PFSK-1 (cell line): ENCODE measurements at regions not wholly inside any gene's neighbourhood (a gene's known extent, or its start where the extent isn't known, plus 50 kb on each side); places are given as distances from the start of the nearest gene placed in this dataset.

Experiments
- FOXP2 ChIP-seq: optimal IDR thresholded peaks from 2 replicates; pipeline ENCODE3; 2011; ENCODE audit warnings: borderline replicate concordance, control low read depth, inconsistent platforms; ENCODE audit not compliant: insufficient read depth; ENCODE audit errors: extremely low read length, extremely low read depth
- POLR2AphosphoS5 ChIP-seq: IDR thresholded peaks from 2 replicates; pipeline ENCODE4 v1.6.1; 2012; ENCODE audit warnings: low read depth, mild to moderate bottlenecking, control low read depth, low read length, moderate library complexity
- REST ChIP-seq, 2 experiments: IDR thresholded peaks; 2 replicates each; pipeline versions ENCODE4 v1.6.1 to v1.8.0; 2011 to 2012; ENCODE audit warnings: low read depth in 2 of 2, low read length in 2 of 2, control low read depth in 1 of 2, inconsistent platforms in 1 of 2, mild to moderate bottlenecking in 1 of 2, moderate library complexity in 1 of 2; ENCODE audit not compliant: insufficient read depth in 1 of 2
- SIN3A ChIP-seq: IDR thresholded peaks from 2 replicates; pipeline ENCODE4 v1.6.1; 2012; ENCODE audit warnings: mild to moderate bottlenecking, low read length, moderate library complexity, borderline replicate concordance; ENCODE audit not compliant: insufficient read depth
- TAF1 ChIP-seq: IDR thresholded peaks from 2 replicates; pipeline ENCODE4 v1.6.1; 2012; ENCODE audit warnings: low read length, control low read depth, borderline replicate concordance; ENCODE audit not compliant: insufficient read depth

GRCh38 chr6:21522143-21522747, 71.3 kb upstream of the SOX4 start:
- no peak for TF ChIP-seq TAF1
- TF ChIP-seq SIN3A: no peak
- no peak for TF ChIP-seq REST (IDR thresholded peaks at IDR 0.05; ENCODE audit: insufficient read depth in 1 of 2, low read depth in 2 of 2, low read length in 2 of 2)
- TF ChIP-seq POLR2AphosphoS5: no peak
- TF ChIP-seq FOXP2: no peak
